ENCODE measurements at regions not wholly inside any gene's neighbourhood (a gene's known extent, or its start where the extent isn't known, plus 50 kb on each side); places are given as distances from the start of the nearest gene placed in this dataset.

- no peak for TF ChIP-seq REST (IDR thresholded peaks at IDR 0.05; ENCODE audit: insufficient read depth in 1 of 2, low read depth in 2 of 2, low read length in 2 of 2)
- TF ChIP-seq POLR2AphosphoS5 (IDR thresholded peaks at IDR 0.05; ENCODE audit: low read depth, low read length), result no peak
Observed at GRCh38 chr1:209406168-209406567, 177.3 kb upstream of the CAMK1G start.

All from PFSK-1 (cell line).